Neural cell (in vitro differentiated cells): ENCODE measurements at regions not wholly inside any gene's neighbourhood (a gene's known extent, or its start where the extent isn't known, plus 50 kb on each side); places are given as distances from the start of the nearest gene placed in this dataset.

ENCODE experiments used
- EP300 ChIP-seq: fragments of 450-650 bp; conservative IDR thresholded peaks from 2 replicates; pipeline ENCODE4 v1.6.1; 2014; ENCODE audit warnings: antibody characterized with exemption, mild to moderate bottlenecking, moderate library complexity; ENCODE audit not compliant: poor library complexity, severe bottlenecking
- MXI1 ChIP-seq: fragments of 450-650 bp; conservative IDR thresholded peaks from 2 replicates; pipeline ENCODE4 v1.6.1; 2014; ENCODE audit warnings: antibody characterized with exemption, mild to moderate bottlenecking; ENCODE audit not compliant: poor library complexity, severe bottlenecking
- POLR2AphosphoS5 ChIP-seq: IDR thresholded peaks from 2 replicates; pipeline ENCODE4 v1.6.1; 2012
- RAD21 ChIP-seq: fragments of 450-650 bp; conservative IDR thresholded peaks from 2 replicates; pipeline ENCODE4 v1.6.1; 2014; ENCODE audit warnings: antibody characterized with exemption, mild to moderate bottlenecking, moderate library complexity
- SMC3 ChIP-seq: fragments of 450-650 bp; conservative IDR thresholded peaks from 2 replicates; pipeline ENCODE4 v1.6.1; 2014; ENCODE audit warnings: antibody characterized with exemption, mild to moderate bottlenecking, moderate library complexity; ENCODE audit not compliant: poor library complexity
- TAF1 ChIP-seq: IDR thresholded peaks from 2 replicates; pipeline ENCODE4 v1.6.1; 2012; ENCODE audit warnings: low read depth
- TF ChIP-seq, protein P1 (sequence below): fragments of 450-650 bp; IDR thresholded peaks from 2 replicates; pipeline ENCODE4 v1.5.1; 2014; ENCODE audit warnings: antibody characterized with exemption, mild to moderate bottlenecking, moderate library complexity; ENCODE audit not compliant: poor library complexity, severe bottlenecking
- TF ChIP-seq, protein P2 (sequence below): IDR thresholded peaks from 2 replicates; pipeline ENCODE4 v1.6.1; 2012; ENCODE audit warnings: borderline replicate concordance

DNA sequence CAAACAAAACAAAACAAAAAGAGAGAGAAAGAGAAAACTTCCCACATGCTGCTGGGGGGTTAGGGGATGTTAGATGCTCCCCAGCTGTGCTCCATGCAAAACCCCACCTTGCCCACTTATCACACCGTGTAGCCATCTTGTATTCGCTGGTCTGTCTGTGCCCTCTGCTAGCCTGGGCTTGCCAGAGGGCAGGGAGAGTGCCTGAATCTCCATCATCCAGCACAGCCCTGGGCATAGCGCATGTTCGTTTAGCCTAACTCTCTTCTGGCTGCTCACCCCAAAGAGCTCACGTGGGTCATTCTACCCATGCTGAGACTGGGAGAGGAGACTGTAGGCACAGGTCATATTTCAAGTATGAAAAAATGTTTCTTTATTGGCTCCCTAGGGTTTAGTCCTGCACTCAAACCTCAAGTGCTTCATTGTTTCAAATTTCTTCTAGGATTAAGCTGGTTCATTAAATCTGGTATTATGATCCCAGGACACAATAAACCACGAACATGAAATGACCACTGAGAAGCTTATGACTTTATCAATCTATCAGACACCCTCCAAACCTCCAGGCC lies 100.5 kb downstream of the KCNF1 start:
- TF ChIP-seq EP300 = no peak
- TF ChIP-seq, protein P1, sequence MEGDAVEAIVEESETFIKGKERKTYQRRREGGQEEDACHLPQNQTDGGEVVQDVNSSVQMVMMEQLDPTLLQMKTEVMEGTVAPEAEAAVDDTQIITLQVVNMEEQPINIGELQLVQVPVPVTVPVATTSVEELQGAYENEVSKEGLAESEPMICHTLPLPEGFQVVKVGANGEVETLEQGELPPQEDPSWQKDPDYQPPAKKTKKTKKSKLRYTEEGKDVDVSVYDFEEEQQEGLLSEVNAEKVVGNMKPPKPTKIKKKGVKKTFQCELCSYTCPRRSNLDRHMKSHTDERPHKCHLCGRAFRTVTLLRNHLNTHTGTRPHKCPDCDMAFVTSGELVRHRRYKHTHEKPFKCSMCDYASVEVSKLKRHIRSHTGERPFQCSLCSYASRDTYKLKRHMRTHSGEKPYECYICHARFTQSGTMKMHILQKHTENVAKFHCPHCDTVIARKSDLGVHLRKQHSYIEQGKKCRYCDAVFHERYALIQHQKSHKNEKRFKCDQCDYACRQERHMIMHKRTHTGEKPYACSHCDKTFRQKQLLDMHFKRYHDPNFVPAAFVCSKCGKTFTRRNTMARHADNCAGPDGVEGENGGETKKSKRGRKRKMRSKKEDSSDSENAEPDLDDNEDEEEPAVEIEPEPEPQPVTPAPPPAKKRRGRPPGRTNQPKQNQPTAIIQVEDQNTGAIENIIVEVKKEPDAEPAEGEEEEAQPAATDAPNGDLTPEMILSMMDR = no peak
- TF ChIP-seq, protein P2, sequence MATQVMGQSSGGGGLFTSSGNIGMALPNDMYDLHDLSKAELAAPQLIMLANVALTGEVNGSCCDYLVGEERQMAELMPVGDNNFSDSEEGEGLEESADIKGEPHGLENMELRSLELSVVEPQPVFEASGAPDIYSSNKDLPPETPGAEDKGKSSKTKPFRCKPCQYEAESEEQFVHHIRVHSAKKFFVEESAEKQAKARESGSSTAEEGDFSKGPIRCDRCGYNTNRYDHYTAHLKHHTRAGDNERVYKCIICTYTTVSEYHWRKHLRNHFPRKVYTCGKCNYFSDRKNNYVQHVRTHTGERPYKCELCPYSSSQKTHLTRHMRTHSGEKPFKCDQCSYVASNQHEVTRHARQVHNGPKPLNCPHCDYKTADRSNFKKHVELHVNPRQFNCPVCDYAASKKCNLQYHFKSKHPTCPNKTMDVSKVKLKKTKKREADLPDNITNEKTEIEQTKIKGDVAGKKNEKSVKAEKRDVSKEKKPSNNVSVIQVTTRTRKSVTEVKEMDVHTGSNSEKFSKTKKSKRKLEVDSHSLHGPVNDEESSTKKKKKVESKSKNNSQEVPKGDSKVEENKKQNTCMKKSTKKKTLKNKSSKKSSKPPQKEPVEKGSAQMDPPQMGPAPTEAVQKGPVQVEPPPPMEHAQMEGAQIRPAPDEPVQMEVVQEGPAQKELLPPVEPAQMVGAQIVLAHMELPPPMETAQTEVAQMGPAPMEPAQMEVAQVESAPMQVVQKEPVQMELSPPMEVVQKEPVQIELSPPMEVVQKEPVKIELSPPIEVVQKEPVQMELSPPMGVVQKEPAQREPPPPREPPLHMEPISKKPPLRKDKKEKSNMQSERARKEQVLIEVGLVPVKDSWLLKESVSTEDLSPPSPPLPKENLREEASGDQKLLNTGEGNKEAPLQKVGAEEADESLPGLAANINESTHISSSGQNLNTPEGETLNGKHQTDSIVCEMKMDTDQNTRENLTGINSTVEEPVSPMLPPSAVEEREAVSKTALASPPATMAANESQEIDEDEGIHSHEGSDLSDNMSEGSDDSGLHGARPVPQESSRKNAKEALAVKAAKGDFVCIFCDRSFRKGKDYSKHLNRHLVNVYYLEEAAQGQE = no peak
- no peak for TF ChIP-seq TAF1
- no peak for TF ChIP-seq SMC3
- no peak for TF ChIP-seq POLR2AphosphoS5
- no peak for TF ChIP-seq MXI1
- TF ChIP-seq RAD21 = no peak
